Esophagus muscularis mucosa (tissue), 4 donors: ENCODE measurements at regions not wholly inside any gene's neighbourhood (a gene's known extent, or its start where the extent isn't known, plus 50 kb on each side); places are given as distances from the start of the nearest gene placed in this dataset.

Experiments
- DNase-seq: peaks from one replicate; pipeline ENCODE4 v3.0.0-alpha.2; 2017; ENCODE audit errors: extremely low spot score
- H3K27ac ChIP-seq, 4 donors: fragments of 200-600 bp; sonication (generic); replicated peaks in 1 of 4; 1 replicate in 3 of 4; 2 replicates in 1 of 4; pipeline ENCODE4 v1.5.1; 2016 to 2019; ENCODE audit warnings: mild to moderate bottlenecking in 1 of 4
- H3K27me3 ChIP-seq, 4 donors: fragments of 200-600 bp; sonication (generic); one replicate each; pipeline versions ENCODE4 v1.5.1 to v1.6.0; 2016 to 2019
- H3K36me3 ChIP-seq, 4 donors: fragments of 200-600 bp; sonication (generic); one replicate each; pipeline ENCODE4 v1.5.1; 2016 to 2019
- H3K4me1 ChIP-seq, 4 donors: fragments of 200-600 bp; sonication (generic); one replicate each; pipeline ENCODE4 v1.5.1; 2016 to 2019
- H3K4me3 ChIP-seq, 4 donors: fragments of 200-600 bp; sonication (generic); 1 replicate in 2 of 4; 2 replicates in 2 of 4; pipeline ENCODE4 v1.5.1; 2016 to 2019; ENCODE audit warnings: mild to moderate bottlenecking in 4 of 4, moderate library complexity in 1 of 4
- H3K9me3 ChIP-seq, 4 donors: fragments of 200-600 bp; sonication (generic); 1 replicate in 3 of 4; 2 replicates in 1 of 4; pipeline ENCODE4 v1.5.1; 2016 to 2019
- EP300 ChIP-seq: sonication (generic); formaldehyde crosslinking; IDR thresholded peaks from one replicate; pipeline ENCODE4 v1.6.1; 2017; ENCODE audit warnings: antibody characterized with exemption
- POLR2A ChIP-seq: fragments of 450-650 bp; IDR thresholded peaks from one replicate; pipeline ENCODE4 v1.6.1; 2017; ENCODE audit warnings: antibody characterized with exemption, moderate library complexity, mild to moderate bottlenecking, low read depth
- POLR2AphosphoS5 ChIP-seq, 2 donors: sonication (generic); formaldehyde crosslinking; IDR thresholded peaks; one replicate each; pipeline ENCODE4 v1.6.1; 2017; ENCODE audit warnings: antibody characterized with exemption in 2 of 2
- WGBS: methylation state at CpG from one replicate; pipeline ENCODE4 v1.1.5; 2018; 5-methylcytosine and 5-hydroxymethylcytosine counted together
- intact Hi-C: fragments of 100-400 bp; cut with DNase I; formaldehyde crosslinking; loops from one replicate; pipeline ENCODE4 v1.15.1; 2023
- TF ChIP-seq, protein P1 (sequence below), 3 experiments: fragments of 200-600 bp in 2 of 3; fragments of 450-650 bp in 1 of 3; sonication (generic) in 2 of 3; IDR thresholded peaks; one replicate each; pipeline ENCODE4 v1.5.1; 2017 to 2019; ENCODE audit warnings: antibody characterized with exemption in 3 of 3, mild to moderate bottlenecking in 2 of 3, moderate library complexity in 1 of 3

DNA sequence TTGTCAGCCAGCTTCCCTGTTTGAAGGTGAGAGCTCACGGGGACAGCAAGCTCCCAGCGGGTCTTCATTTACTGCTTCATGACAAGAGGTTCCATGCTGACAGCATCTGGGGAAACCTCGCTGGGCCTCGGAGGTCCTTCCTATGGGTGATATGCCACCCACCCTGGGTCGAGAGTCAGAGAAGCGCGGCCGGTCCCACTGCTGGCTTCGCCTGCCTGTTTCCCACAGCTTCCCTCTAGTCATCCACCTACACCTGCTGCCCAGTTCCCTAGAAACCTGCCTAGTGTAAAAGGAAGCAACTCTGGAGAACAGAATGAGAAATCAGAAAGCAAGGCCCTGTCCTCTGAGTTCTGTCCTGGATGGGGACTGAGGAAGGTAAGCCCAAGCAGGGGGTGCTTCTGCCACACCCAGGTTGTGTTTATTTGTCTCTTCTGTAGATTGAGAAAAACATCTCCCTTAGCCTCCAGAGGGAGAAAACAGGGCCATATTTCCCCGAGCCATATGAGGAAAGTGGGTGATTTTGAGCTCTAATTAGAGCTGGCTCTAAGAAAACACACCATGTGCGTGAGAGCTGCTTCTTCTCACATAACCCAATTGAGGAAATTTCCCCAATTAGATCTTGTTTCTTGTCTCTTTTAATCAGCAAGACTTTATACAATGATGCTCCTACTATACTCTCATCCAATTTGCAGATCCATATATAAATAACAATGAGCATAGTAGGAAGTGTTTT lies 504.3 kb downstream of the IRS2 start:
- 81% methylated on average over 11 of the region's 11 CpGs for WGBS
- peak overlapping the region; percentile 11 to 51 (median 38) for H3K27ac ChIP-seq
- DNase-seq, result peak; percentile 70
- no peak overlapping the region for H3K4me3 ChIP-seq
- TF ChIP-seq EP300 (no peak), POLR2A (no peak), POLR2AphosphoS5 (IDR thresholded peaks at IDR 0.05) (no peak)
- TF ChIP-seq, protein P1, sequence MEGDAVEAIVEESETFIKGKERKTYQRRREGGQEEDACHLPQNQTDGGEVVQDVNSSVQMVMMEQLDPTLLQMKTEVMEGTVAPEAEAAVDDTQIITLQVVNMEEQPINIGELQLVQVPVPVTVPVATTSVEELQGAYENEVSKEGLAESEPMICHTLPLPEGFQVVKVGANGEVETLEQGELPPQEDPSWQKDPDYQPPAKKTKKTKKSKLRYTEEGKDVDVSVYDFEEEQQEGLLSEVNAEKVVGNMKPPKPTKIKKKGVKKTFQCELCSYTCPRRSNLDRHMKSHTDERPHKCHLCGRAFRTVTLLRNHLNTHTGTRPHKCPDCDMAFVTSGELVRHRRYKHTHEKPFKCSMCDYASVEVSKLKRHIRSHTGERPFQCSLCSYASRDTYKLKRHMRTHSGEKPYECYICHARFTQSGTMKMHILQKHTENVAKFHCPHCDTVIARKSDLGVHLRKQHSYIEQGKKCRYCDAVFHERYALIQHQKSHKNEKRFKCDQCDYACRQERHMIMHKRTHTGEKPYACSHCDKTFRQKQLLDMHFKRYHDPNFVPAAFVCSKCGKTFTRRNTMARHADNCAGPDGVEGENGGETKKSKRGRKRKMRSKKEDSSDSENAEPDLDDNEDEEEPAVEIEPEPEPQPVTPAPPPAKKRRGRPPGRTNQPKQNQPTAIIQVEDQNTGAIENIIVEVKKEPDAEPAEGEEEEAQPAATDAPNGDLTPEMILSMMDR (IDR thresholded peaks at IDR 0.05), result no peak
- intact Hi-C loops, result no loop called here
- H3K27me3 ChIP-seq, result no peaks in the 10 kb centered on the region
- no peaks in the 10 kb centered on the region for H3K9me3 ChIP-seq
- no peaks in the 10 kb centered on the region for H3K36me3 ChIP-seq
- H3K4me1 ChIP-seq, result peaks cover 0 to 12% (median 6%) of the 10 kb centered on the region in 4 donors

DNA sequence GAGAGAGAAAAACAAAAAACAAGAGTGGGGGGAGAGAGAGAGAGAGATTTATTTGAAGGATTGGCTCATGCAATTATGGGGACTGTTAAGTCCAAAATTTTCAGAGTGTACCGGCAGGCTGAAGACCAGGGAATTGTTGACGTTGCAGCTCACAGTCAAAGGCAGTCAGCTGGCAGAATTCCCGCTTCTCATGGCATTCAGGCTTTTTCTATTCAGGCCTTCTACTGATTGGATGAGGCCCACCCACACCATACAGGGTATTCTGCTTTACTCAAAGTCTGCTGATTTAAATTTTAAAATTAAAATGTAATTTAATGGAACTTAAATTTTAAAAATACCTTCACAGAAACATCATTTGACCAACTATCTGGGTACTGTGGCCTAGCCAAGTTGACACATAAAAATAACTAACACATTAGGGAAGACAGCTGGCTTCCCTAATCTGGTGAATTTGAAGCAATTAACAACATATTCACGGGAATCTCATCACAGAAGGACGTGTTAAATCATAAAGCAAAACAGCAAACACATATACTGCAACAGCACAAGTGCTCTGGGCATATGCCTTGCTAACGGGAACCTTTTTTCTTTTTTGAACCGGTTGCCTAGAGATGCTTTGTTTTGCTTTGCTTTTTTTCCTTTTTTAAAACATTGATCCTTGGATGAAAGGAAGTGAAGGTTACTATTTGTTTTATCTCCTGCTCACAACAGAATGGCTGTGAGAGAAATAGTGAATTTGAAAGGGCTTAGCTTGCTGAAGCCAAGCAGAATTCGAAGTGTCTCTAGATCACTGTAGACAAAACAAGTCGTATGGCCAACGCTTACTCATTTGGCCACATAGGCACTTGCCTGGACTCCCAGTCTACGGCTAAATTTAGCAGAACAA lies 505.1 kb downstream of the IRS2 start:
- intact Hi-C loops, result no loop called here
- WGBS, result 61% methylated on average over 11 of the region's 11 CpGs
- Histone ChIP-seq H3K4me1 (peaks cover 0 to 12% (median 6%) of the 10 kb centered on the region in 4 donors), H3K27ac (peak overlapping the region; percentile 11 to 51 (median 38)), H3K27me3 (no peaks in the 10 kb centered on the region), H3K4me3 (no peak overlapping the region), H3K36me3 (no peaks in the 10 kb centered on the region), H3K9me3 (no peaks in the 10 kb centered on the region)
- no peak for TF ChIP-seq EP300
- TF ChIP-seq, protein P1 (IDR thresholded peaks at IDR 0.05), result no peak
- TF ChIP-seq POLR2A, result no peak
- TF ChIP-seq POLR2AphosphoS5 (IDR thresholded peaks at IDR 0.05), result no peak
- DNase-seq, result peak; percentile 19

DNA sequence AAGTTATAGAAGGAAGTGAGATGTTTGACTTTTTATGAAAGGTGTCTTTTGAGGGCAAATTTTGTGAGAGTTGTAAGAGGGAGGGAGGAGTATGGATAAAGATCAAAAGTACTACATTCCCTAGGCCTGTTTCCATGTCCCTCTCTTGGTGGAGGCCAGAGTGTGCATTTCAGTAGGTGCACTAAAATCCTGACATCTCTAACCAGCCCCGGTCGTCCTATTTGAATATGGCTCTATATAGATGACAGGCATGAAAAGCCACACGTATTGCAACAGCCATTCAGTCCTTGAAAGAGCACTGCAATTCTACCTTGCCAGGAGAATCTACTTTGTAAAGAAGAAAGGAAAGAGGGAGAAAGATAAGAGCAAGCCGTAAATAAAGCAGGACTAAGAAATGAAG lies 510.1 kb downstream of the IRS2 start:
- peaks cover 0 to 17% (median 6%) of the 10 kb centered on the region in 4 donors for H3K4me1 ChIP-seq
- H3K9me3 ChIP-seq, result no peaks in the 10 kb centered on the region
- no peak overlapping the region for H3K27ac ChIP-seq
- H3K27me3 ChIP-seq, result no peaks in the 10 kb centered on the region
- TF ChIP-seq POLR2AphosphoS5 (IDR thresholded peaks at IDR 0.05) (no peak), POLR2A (no peak), EP300 (no peak)
- TF ChIP-seq, protein P1 (IDR thresholded peaks at IDR 0.05), result no peak
- DNase-seq, result peak; percentile 47
- intact Hi-C loops, result no loop called here
- no peak overlapping the region for H3K4me3 ChIP-seq
- WGBS, result 96% methylated on average over 4 of the region's 4 CpGs
- H3K36me3 ChIP-seq, result no peaks in the 10 kb centered on the region

DNA sequence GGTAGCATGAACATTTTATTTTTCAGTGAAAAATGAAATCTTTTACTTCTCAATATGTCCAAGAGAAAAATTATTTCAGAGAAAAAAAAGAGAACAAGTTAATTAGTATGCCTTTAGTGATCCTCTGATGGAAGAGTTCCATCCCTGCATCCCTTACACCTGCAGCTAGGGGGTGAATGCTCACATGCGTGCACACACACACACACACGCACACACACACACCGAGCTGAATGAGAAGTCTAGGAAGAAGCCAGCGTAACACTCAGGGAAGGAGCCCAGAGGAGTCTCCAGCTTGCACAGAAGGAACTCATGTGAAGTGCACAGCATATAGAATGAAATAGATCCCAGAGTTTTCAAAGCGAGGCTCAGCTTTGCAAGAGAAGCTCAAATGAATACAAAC lies 510.5 kb downstream of the IRS2 start:
- H3K27ac ChIP-seq, result no peak overlapping the region
- peak; percentile 60 for DNase-seq
- H3K9me3 ChIP-seq, result no peaks in the 10 kb centered on the region
- H3K4me3 ChIP-seq, result no peak overlapping the region
- TF ChIP-seq, protein P1 (IDR thresholded peaks at IDR 0.05), result peak in 1 of 3 experiments; percentile 12
- TF ChIP-seq POLR2AphosphoS5 (IDR thresholded peaks at IDR 0.05), result no peak
- intact Hi-C loops, result no loop called here
- WGBS, result 78% methylated on average over 5 of the region's 5 CpGs
- H3K27me3 ChIP-seq, result no peaks in the 10 kb centered on the region
- no peaks in the 10 kb centered on the region for H3K36me3 ChIP-seq
- H3K4me1 ChIP-seq, result peaks cover 0 to 14% (median 6%) of the 10 kb centered on the region in 4 donors
